SK-N-SH (cell line): ENCODE measurements at regions not wholly inside any gene's neighbourhood (a gene's known extent, or its start where the extent isn't known, plus 50 kb on each side); places are given as distances from the start of the nearest gene placed in this dataset.

Experiments used
- CTCF ChIA-PET: fragments of 300-600, 350-600 bp; formaldehyde crosslinking; extraction: SDS; loops from one replicate; lab custom pipeline; 2021; lab: Yijun Ruan, JAX
- POLR2A ChIA-PET: fragments of 350-600 bp; sonication (Branson Sonifier 250); formaldehyde crosslinking; extraction: SDS; loops from one replicate; lab custom pipeline; 2020; ENCODE audit warnings: antibody characterized with exemption, inconsistent platforms; lab: Yijun Ruan, JAX
- DNase-seq: peaks from one replicate; pipeline ENCODE4 v3.0.0; 2012
- H2AFZ ChIP-seq: fragments of 200-600 bp; sonication (generic); 2 replicates; pipeline ENCODE4 v1.8.1; 2016; ENCODE audit warnings: antibody characterized with exemption, mild to moderate bottlenecking, low read depth
- H3F3A ChIP-seq: fragments of 200-600 bp; sonication (generic); replicated peaks from 2 replicates; pipeline ENCODE3; 2016; ENCODE audit warnings: antibody characterized with exemption, mild to moderate bottlenecking; ENCODE audit not compliant: insufficient read depth
- H3K27ac ChIP-seq, 2 experiments: fragments of 200-500 bp in 1 of 2; fragments of 200-600 bp in 1 of 2; sonication (Bioruptor generic) in 1 of 2; sonication (generic), shearing (Covaris generic) in 1 of 2; 2 replicates each; pipeline versions ENCODE4 v1.5.1 to v1.6.1; 2014 to 2016; ENCODE audit warnings: low read depth in 2 of 2, inconsistent platforms in 1 of 2, low read length in 1 of 2, mild to moderate bottlenecking in 1 of 2, mixed read lengths in 1 of 2
- H3K27me3 ChIP-seq: fragments of 200-600 bp; sonication (generic), shearing (Covaris generic); 2 replicates; pipeline ENCODE4 v1.6.1; 2016; ENCODE audit warnings: mixed run types; ENCODE audit not compliant: insufficient read depth
- H3K36me3 ChIP-seq, 2 experiments: fragments of 200-500 bp in 1 of 2; fragments of 200-600 bp in 1 of 2; sonication (Bioruptor generic) in 1 of 2; sonication (generic) in 1 of 2; replicated peaks in 1 of 2; 2 replicates each; pipeline versions ENCODE3 to v1.5.1; 2014 to 2016; ENCODE audit warnings: low read length in 1 of 2, mild to moderate bottlenecking in 1 of 2; ENCODE audit not compliant: insufficient read depth in 2 of 2, control insufficient read depth in 1 of 2
- H3K4me1 ChIP-seq, 2 experiments: fragments of 200-500 bp in 1 of 2; fragments of 200-600 bp in 1 of 2; sonication (Bioruptor generic) in 1 of 2; sonication (generic), shearing (Covaris generic) in 1 of 2; 2 replicates each; pipeline versions ENCODE4 v1.5.1 to v1.6.1; 2014 to 2016; ENCODE audit warnings: low read depth in 1 of 2, low read length in 1 of 2, mixed run types in 1 of 2; ENCODE audit not compliant: insufficient read depth in 2 of 2, control insufficient read depth in 1 of 2
- H3K4me2 ChIP-seq: fragments of 200-600 bp; sonication (generic), shearing (Covaris generic); 2 replicates; pipeline ENCODE4 v1.6.1; 2017; ENCODE audit warnings: mixed run types
- H3K4me3 ChIP-seq, 2 experiments: fragments of 200-500 bp in 1 of 2; fragments of 200-600 bp in 1 of 2; sonication (Bioruptor generic) in 1 of 2; sonication (generic), shearing (Covaris generic) in 1 of 2; 2 replicates each; pipeline versions ENCODE4 v1.5.1 to v1.8.1; 2014 to 2016; ENCODE audit warnings: low read depth in 2 of 2, inconsistent platforms in 1 of 2, low read length in 1 of 2, mild to moderate bottlenecking in 1 of 2, mixed read lengths in 1 of 2, moderate library complexity in 1 of 2
- H3K79me2 ChIP-seq: fragments of 200-600 bp; sonication (generic); 2 replicates; pipeline ENCODE4 v1.8.1; 2017; ENCODE audit warnings: mild to moderate bottlenecking; ENCODE audit not compliant: insufficient read depth
- H3K9ac ChIP-seq: fragments of 200-600 bp; sonication (generic); 2 replicates; pipeline ENCODE4 v1.6.1; 2017; ENCODE audit warnings: mixed run types
- H3K9me2 ChIP-seq: fragments of 200-600 bp; sonication (generic); 2 replicates; pipeline ENCODE4 v1.6.1; 2017; ENCODE audit warnings: mixed run types
- H3K9me3 ChIP-seq: fragments of 200-600 bp; sonication (generic); 2 replicates; pipeline ENCODE4 v1.6.1; 2017; ENCODE audit warnings: mixed run types, mild to moderate bottlenecking, moderate library complexity
- H4K20me1 ChIP-seq: fragments of 200-600 bp; sonication (generic); 2 replicates; pipeline ENCODE4 v1.6.1; 2017; ENCODE audit warnings: mild to moderate bottlenecking, mixed run types; ENCODE audit not compliant: insufficient read depth
- ELF1 ChIP-seq: IDR thresholded peaks from 2 replicates; pipeline ENCODE4 v1.4.0; 2012
- EP300 ChIP-seq, 2 experiments: IDR thresholded peaks; 2 replicates each; pipeline versions ENCODE4 v1.4.0 to v1.6.1; 2012; ENCODE audit warnings: borderline replicate concordance in 1 of 2, low read depth in 1 of 2, low read length in 1 of 2
- EZH2phosphoT487 ChIP-seq: fragments of 200-600 bp; sonication (generic); IDR thresholded peaks from 2 replicates; pipeline ENCODE4 v1.6.1; 2017; ENCODE audit warnings: low read depth, mixed run types, mild to moderate bottlenecking, antibody characterized with exemption, moderate library complexity, borderline replicate concordance
- FOSL2 ChIP-seq: IDR thresholded peaks from 2 replicates; pipeline ENCODE4 v1.4.0; 2012; ENCODE audit warnings: low read depth, mild to moderate bottlenecking, moderate library complexity, borderline replicate concordance
- FOXM1 ChIP-seq: IDR thresholded peaks from 2 replicates; pipeline ENCODE4 v1.4.0; 2012; ENCODE audit warnings: low read depth, mild to moderate bottlenecking
- GABPA ChIP-seq: IDR thresholded peaks from 2 replicates; pipeline ENCODE4 v1.4.0; 2012; ENCODE audit warnings: low read depth, mild to moderate bottlenecking
- GATA2 ChIP-seq: sonication (generic); formaldehyde crosslinking; IDR thresholded peaks from 2 replicates; pipeline ENCODE4 v1.5.0; 2020; ENCODE audit warnings: mild to moderate bottlenecking, missing genetic modification reagents
- IRF3 ChIP-seq: fragments of 150-350 bp; IDR thresholded peaks from 2 replicates; pipeline ENCODE4 v1.6.1; 2016; ENCODE audit warnings: mild to moderate bottlenecking, low read depth, low read length
- JUND ChIP-seq: IDR thresholded peaks from 2 replicates; pipeline ENCODE4 v1.4.0; 2012
- MAX ChIP-seq: IDR thresholded peaks from 2 replicates; pipeline ENCODE4 v1.4.0; 2012; ENCODE audit warnings: low read depth
- NFIC ChIP-seq: IDR thresholded peaks from 2 replicates; pipeline ENCODE4 v1.4.0; 2012; ENCODE audit warnings: borderline replicate concordance
- PBX3 ChIP-seq: IDR thresholded peaks from 2 replicates; pipeline ENCODE4; 2012
- RAD21 ChIP-seq: IDR thresholded peaks from 2 replicates; pipeline ENCODE4 v1.6.1; 2012; ENCODE audit warnings: mild to moderate bottlenecking, low read length
- RCOR1 ChIP-seq: fragments of 150-350 bp; IDR thresholded peaks from 2 replicates; pipeline ENCODE4 v1.6.1; 2017; ENCODE audit warnings: antibody characterized with exemption, low read length
- RFX5 ChIP-seq: IDR thresholded peaks from 2 replicates; pipeline ENCODE4 v1.6.1; 2012; ENCODE audit warnings: mild to moderate bottlenecking, improper control_type of control experiment, low read length
- RXRA ChIP-seq: IDR thresholded peaks from 2 replicates; pipeline ENCODE4 v1.4.0; 2012; ENCODE audit warnings: low read depth, mild to moderate bottlenecking, borderline replicate concordance
- SIN3A ChIP-seq: IDR thresholded peaks from 2 replicates; pipeline ENCODE4 v1.6.1; 2012; ENCODE audit warnings: low read depth, mild to moderate bottlenecking, low read length, moderate library complexity, borderline replicate concordance
- TEAD4 ChIP-seq: IDR thresholded peaks from 2 replicates; pipeline ENCODE4 v1.4.0; 2012; ENCODE audit warnings: mild to moderate bottlenecking, borderline replicate concordance; ENCODE audit not compliant: insufficient read depth
- USF2 ChIP-seq: fragments of 150-350 bp; IDR thresholded peaks from 2 replicates; pipeline ENCODE4 v1.6.1; 2017; ENCODE audit warnings: antibody characterized with exemption, low read length, low read depth, borderline replicate concordance
- ZBTB33 ChIP-seq: IDR thresholded peaks from 2 replicates; pipeline ENCODE4 v1.4.0; 2012; ENCODE audit warnings: low read depth, borderline replicate concordance
- WGBS: methylation state at CpG from one replicate; pipeline ENCODE4 v1.1.6; 2017; ENCODE audit warnings: low lambda C conversion rate; 5-methylcytosine and 5-hydroxymethylcytosine counted together

- H3K9me2 ChIP-seq = no peaks in the 10 kb centered on the region
- peak overlapping the region in 1 of 2 experiments; percentile 58; a peak in 1 of 4 replicates for H3K27ac ChIP-seq
- H3K9ac ChIP-seq = no peak overlapping the region
- peaks cover 13% of the 10 kb centered on the region; the same call in 1 of the 2 replicates for H3K27me3 ChIP-seq
- TF ChIP-seq IRF3 = no peak
- TF ChIP-seq RAD21 = no peak
- no peak for TF ChIP-seq ELF1
- TF ChIP-seq PBX3 = no peak
- no peak for TF ChIP-seq MAX
- no peak for TF ChIP-seq SIN3A
- no peak for TF ChIP-seq EP300 (IDR thresholded peaks at IDR 0.05; ENCODE audit: borderline replicate concordance in 1 of 2, low read depth in 1 of 2, low read length in 1 of 2)
- no peak for TF ChIP-seq TEAD4
- TF ChIP-seq USF2 = no peak
- TF ChIP-seq FOXM1 = no peak
- TF ChIP-seq JUND = no peak
- TF ChIP-seq RFX5 = no peak
- no peak for TF ChIP-seq ZBTB33
- no peak for TF ChIP-seq NFIC
- no peak for TF ChIP-seq FOSL2
- no peak for TF ChIP-seq EZH2phosphoT487
- TF ChIP-seq RCOR1 = no peak
- TF ChIP-seq GATA2 = no peak
- TF ChIP-seq RXRA = no peak
- TF ChIP-seq GABPA = no peak
- H3K36me3 ChIP-seq = no peaks in the 10 kb centered on the region
- WGBS = 19% methylated on average over 5 of the region's 6 CpGs
- POLR2A ChIA-PET = no interaction called here
- H3F3A ChIP-seq = no peaks in the 10 kb centered on the region
- H3K79me2 ChIP-seq = no peaks in the 10 kb centered on the region
- no peak for DNase-seq
- H3K4me2 ChIP-seq = 0 out of 2 replicates have a peak overlapping the region, but pooled peaks have one; percentile 33
- no peaks in the 10 kb centered on the region for H4K20me1 ChIP-seq
- no peak overlapping the region for H3K4me3 ChIP-seq
- no peak overlapping the region for H2AFZ ChIP-seq
- CTCF ChIA-PET = interaction anchor here (1.4 kb wide), 1 partner anchor 10 kb away, joined by 6 read pairs; no protein-coding TSS in a partner anchor
- H3K9me3 ChIP-seq = no peaks in the 10 kb centered on the region
- H3K4me1 ChIP-seq = peaks cover 0 to 14% of the 10 kb centered on the region in 2 experiments; a peak in 1 of 4 replicates
Observed at GRCh38 chr9:126125577-126125976, 201.1 kb upstream of the MVB12B start.
